HG03159 (cell line): ENCODE measurements at regions not wholly inside any gene's neighbourhood (a gene's known extent, or its start where the extent isn't known, plus 50 kb on each side); places are given as distances from the start of the nearest gene placed in this dataset.

Source experiments
- ATAC-seq: cut with Tn5 transposase; IDR thresholded peaks from one replicate; pipeline ENCODE4 v1.9.1; 2021; ENCODE audit warnings: mild to moderate bottlenecking, moderate library complexity; ENCODE audit not compliant: unreplicated experiment

GRCh38 chr3:29099775-29100174, 181.1 kb upstream of the RBMS3 start:
- no peak for ATAC-seq

GRCh38 chr3:29100292-29100691, 180.6 kb upstream of the RBMS3 start:
- ATAC-seq = no peak

GRCh38 chr3:29128001-29128400, 152.9 kb upstream of the RBMS3 start:
- ATAC-seq = no peak

- no peak for ATAC-seq
Measured at GRCh38 chr3:29137601-29138000, 143.3 kb upstream of the RBMS3 start.

- no peak for ATAC-seq
Measured at GRCh38 chr3:29138171-29138570, 142.7 kb upstream of the RBMS3 start.

GRCh38 chr3:29140666-29141065, 140.2 kb upstream of the RBMS3 start:
- no peak for ATAC-seq

- ATAC-seq = no peak
Measured at GRCh38 chr3:29141197-29141917, 139.5 kb upstream of the RBMS3 start.

GRCh38 chr3:29141918-29142275, 139.0 kb upstream of the RBMS3 start:
- no peak for ATAC-seq

- ATAC-seq = no peak
Measured at GRCh38 chr3:29143151-29143550, 137.7 kb upstream of the RBMS3 start.

GRCh38 chr3:29144361-29144760, 136.5 kb upstream of the RBMS3 start:
- no peak for ATAC-seq

- no peak for ATAC-seq
Measured at GRCh38 chr3:29144807-29145206, 136.1 kb upstream of the RBMS3 start.

GRCh38 chr3:29145360-29145759, 135.5 kb upstream of the RBMS3 start:
- no peak for ATAC-seq

GRCh38 chr3:29152379-29152778, 128.5 kb upstream of the RBMS3 start:
- no peak for ATAC-seq

- ATAC-seq = peak; percentile 80
Measured at GRCh38 chr3:29153811-29154210, 127.1 kb upstream of the RBMS3 start.

GRCh38 chr3:29156086-29156715, 124.7 kb upstream of the RBMS3 start:
- ATAC-seq = no peak

- no peak for ATAC-seq
Measured at GRCh38 chr3:29164825-29165224, 116.0 kb upstream of the RBMS3 start.

- ATAC-seq = no peak
Measured at GRCh38 chr3:29167180-29167579, 113.7 kb upstream of the RBMS3 start.

- no peak for ATAC-seq
Measured at GRCh38 chr3:29168081-29168480, 112.8 kb upstream of the RBMS3 start.

GRCh38 chr3:29168696-29169095, 112.2 kb upstream of the RBMS3 start:
- no peak for ATAC-seq

- no peak for ATAC-seq
Measured at GRCh38 chr3:29169451-29169850, 111.4 kb upstream of the RBMS3 start.

- ATAC-seq = no peak
Measured at GRCh38 chr3:29171043-29171990, 109.6 kb upstream of the RBMS3 start.

- ATAC-seq = no peak
Measured at GRCh38 chr3:29176501-29176900, 104.4 kb upstream of the RBMS3 start.
